UCSD-AML1 (cell line): ENCODE measurements at regions not wholly inside any gene's neighbourhood (a gene's known extent, or its start where the extent isn't known, plus 50 kb on each side); places are given as distances from the start of the nearest gene placed in this dataset.

ENCODE experiments used
- DNase-seq: peaks from one replicate; lab custom pipeline; 2025; ENCODE audit not compliant: unreplicated experiment; lab: John Stamatoyannopoulos, UW

GRCh38 chr7:81533426-81533825 is 236.4 kb downstream of the HGF start:
- DNase-seq: no peak

DNA sequence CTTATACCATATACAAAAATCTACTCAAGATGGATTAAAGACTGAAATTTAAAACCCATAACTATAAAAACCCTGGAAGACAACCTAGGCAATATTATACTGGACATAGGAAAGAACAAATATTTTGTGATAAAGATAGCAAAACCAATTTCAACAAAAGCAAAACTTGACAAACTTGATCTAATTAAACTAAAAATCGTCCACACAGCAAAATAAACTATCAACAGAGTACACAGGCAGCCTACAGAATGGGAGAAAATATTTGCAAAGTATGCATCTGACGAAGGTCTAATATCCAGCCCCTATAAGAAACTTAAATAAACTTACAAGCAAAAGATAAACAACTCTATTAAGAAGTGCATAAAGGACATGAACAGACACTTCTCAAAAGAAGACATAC is 240.1 kb downstream of the HGF start:
- no peak for DNase-seq

DNA sequence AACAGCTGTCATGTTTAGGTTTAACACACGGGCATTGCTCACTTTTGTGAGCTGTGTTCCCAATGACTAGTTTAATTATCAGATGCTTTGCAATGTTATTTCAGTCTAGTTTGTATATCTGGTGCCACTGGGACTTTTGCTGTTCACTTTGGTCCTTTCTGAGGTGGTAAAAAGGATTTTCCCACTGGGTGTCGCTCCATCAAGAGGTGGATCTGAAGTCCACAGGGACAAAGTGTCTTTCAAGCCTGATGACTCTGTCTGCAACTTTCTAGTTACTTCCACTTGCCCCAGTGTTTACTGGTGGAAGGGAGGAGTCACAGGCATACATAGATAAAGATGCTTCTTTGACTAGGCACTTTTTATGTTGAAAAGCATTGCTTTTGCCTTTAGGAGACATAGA is 242.2 kb downstream of the HGF start:
- DNase-seq: no peak

DNA sequence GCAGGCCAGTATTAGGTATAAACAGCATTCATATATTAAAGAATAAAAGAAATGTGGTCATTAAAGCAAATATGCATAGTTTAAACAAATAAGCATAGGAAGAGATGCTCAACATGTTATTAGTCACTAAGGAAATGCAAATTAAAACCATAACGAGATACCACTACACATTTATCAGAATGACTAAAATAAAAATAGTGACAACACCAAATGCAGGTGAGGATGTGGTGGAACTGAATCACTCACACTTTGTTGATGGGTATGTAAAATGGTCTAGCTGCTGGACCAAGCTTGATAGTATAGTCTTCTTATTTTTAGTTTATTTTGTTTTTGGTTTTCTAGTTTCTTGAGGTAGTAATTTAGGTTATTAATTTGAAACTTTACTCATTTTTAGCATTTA is 242.9 kb downstream of the HGF start:
- no peak for DNase-seq

DNA sequence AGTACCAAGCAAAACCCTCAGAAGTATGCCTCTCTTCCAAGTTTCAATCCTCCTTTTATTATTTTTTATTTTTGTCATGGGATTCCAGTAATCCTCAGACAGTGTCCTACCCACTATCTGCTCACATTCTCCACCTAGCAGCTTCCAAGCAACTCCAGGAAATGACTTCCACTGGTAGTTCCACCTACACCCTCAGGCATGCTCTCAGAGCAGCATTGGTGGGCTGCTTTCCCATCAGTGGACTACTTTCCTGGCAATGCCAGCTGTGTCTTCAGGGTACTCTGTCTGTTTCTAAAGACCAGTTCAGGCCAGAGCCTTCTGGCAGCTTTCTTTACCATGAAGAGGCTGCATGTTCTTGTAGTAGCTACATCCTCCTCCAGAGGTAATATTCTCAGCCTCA is 244.0 kb downstream of the HGF start:
- DNase-seq: no peak

GRCh38 chr7:81519886-81520285 is 250.0 kb downstream of the HGF start:
- DNase-seq: no peak

DNA sequence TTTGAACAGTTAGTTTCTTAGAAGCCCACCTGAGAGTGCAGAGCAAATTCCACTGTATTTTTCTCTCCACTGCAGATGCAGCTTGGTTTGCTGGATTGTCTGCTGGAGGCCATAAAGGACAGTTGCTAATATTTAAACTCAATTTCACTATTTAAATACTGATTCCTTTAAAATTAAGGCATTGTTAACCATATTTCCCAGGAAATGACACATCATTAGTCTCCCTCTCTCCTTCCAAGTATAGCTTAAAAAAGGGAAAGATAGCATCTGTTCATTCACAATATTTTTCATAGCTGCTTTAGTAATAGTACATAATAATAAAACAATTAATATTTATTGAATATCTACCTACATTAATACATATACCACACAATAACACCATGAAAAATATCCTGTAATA is 252.9 kb downstream of the HGF start:
- no peak for DNase-seq

- no peak for DNase-seq
These were observed 254.8 kb downstream of the HGF start for GRCh38 chr7:81515009-81515408.

DNA sequence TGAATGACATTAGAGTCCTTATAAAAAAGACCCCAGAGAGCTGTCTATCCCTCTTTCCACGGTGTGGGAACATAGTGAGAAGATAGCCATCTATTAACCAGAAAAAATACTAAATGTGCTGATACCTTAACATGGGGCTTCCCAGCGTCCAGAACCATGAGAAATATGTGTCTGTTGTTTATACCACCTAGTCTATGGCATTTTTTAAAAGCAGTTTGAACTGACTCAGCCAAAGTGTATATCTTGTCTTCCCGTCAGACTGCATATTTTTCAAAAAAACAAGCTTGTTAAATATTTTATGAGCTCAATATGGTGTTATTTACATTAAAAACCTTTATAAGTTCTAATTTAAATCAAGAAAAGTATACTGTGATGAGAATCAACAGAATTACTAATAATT is 255.3 kb downstream of the HGF start:
- DNase-seq: no peak

GRCh38 chr7:81510122-81510521 is 259.7 kb downstream of the HGF start:
- no peak for DNase-seq

- no peak for DNase-seq
These were observed 262.6 kb downstream of the HGF start for GRCh38 chr7:81507221-81507620.

DNA sequence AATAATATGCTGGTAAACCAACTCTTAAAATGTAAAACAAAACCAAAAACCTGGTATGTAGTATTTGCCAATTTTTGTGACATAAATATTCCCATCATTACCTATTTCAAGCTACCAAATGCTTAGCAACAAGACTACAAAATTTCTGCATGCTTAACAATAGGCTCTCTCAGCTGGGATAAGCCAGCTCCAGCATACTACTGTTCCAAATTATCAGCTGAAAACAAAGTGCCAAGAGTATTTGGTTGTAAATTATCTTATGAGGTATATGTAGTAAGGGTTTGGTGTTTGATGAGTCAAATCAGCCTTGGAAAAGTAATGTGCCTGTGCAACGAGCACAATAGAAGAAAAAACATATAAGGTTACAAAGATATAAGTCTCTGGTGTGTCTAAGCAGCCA is 263.2 kb downstream of the HGF start:
- no peak for DNase-seq

GRCh38 chr7:81503771-81504170 is 266.1 kb downstream of the HGF start:
- DNase-seq: no peak

GRCh38 chr7:81503336-81503735 is 266.5 kb downstream of the HGF start:
- DNase-seq: no peak

DNA sequence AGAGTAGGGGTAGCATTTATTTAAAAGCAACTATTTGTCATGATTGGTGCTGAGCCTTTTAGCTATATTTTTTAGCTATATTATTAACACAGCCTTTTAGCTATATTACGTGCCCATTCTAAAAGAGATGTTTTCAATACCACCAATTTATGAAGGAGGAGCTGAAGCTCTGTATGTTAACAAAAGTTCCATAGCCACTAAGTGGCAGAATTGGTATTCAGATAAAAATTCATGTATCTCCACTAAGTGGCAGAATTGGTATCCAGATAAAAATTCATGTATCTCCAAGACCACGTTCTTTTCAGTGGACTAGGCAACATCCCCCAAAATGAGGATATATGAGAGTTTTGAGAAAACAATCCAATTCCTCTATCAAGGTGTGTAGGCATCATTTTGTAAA is 268.6 kb downstream of the HGF start:
- DNase-seq: no peak

- DNase-seq: no peak
These were observed 269.2 kb downstream of the HGF start for GRCh38 chr7:81500631-81501030.

DNA sequence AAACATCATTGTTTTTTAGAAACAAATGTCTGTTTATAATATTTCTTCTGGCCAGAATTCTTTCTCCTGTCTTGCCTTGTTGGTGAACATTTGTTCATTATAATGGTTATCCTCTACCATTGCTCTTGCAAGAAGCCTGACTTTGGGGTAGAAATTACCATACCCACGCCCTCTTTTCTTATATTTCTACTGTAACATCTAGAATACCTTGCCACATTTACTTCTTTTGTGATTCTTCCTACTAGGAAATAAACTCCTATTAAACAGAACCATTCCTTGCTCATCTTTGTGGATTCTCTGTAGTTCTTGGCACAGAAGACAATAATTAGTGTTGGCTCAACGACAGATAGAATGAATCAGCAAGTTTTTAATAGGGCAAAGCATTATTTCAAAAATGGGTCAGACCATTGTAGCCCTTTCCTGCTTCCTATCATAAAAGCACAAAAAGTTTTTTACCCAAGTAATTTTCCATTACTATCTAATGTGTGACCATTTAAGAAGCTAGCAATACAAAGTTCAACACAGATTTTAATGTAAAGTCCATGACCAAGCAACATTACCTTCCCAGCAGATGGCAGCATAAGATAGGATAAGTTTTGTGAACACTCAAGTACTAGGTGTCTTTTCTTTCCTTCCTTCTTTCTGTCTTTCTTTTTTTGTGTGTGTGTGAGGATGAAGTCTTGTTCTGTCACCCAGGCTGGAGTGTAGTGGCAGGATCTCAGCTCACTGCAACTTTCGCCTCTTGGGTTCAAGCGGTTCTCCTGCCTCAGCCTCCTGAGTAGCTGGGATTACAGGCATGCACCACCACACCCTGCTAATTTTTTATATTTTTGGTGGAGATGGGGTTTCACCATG is 270.4 kb downstream of the HGF start:
- DNase-seq: no peak

DNA sequence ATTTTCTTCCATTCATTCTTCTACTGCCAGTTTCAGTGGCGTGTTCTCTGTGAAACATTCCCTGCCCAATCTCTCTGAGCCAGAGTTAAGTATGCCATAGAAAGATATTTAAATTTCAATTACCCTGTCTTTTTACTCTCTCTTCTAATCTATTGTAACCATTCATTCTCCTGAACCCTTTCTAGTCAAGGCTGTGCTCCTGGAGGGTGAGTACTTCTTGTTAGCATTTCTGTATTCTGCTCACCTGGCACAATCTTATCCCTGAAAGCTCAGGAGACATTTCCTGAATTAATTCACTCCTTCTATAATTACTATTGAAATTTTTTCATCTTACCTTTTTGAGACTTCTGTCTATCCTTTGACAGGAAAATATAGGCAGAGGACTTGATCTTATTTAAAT is 271.7 kb downstream of the HGF start:
- no peak for DNase-seq

DNA sequence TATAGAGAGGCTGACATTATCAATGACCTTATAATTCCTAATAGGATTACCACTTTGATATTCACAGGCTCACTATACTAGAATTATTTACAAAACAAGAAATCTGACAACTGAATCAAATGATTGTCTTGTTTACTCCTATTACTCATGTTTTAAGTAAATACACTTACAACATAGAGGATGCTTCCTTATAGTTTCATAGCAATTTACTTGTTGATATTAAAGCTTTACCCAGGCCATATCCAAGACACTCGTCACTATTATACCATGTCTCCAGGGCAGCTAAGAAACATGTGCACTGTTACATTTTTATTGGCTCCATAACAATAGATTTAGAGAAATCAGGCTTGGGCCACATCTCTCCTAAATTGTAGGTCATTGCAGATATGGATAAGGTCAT is 276.9 kb downstream of the HGF start:
- no peak for DNase-seq

DNA sequence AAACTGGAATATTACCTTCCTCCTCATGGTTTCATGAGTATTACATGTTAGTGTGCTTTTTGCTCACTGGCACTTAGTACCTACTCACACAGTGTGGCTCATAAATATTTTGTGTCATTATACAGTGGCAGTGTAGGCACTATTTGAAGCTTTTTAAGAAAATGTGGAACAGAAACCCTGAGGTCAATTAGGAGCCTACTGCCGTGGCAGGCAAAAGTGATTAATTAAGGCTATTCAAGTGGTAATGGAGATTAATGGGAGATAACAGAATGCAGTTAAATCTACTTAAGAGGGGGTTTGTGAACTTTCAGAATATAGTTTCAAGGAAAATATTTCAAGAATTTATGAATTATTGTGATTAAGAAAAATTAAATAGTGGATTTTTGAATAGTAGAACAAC is 277.6 kb downstream of the HGF start:
- no peak for DNase-seq

- no peak for DNase-seq
These were observed 278.3 kb downstream of the HGF start for GRCh38 chr7:81491573-81491972.

- no peak for DNase-seq
These were observed 281.6 kb downstream of the HGF start for GRCh38 chr7:81488210-81488609.

GRCh38 chr7:81487516-81487915 is 282.3 kb downstream of the HGF start:
- DNase-seq: no peak
